ENCODE measurements at regions not wholly inside any gene's neighbourhood (a gene's known extent, or its start where the extent isn't known, plus 50 kb on each side); places are given as distances from the start of the nearest gene placed in this dataset.
"Not testable (repeated sequence)": the region's sequence is repeated elsewhere in the genome, so short reads cannot be mapped to it uniquely, and the experiment has no call there.

- Histone ChIP-seq H3K4me1 (peaks cover 16% of the 10 kb centered on the region), H3K36me3 (no peaks in the 10 kb centered on the region), H3K4me3 (no peak overlapping the region), H3K27me3 (ENCODE audit: low read depth) (no peaks in the 10 kb centered on the region), H3K27ac (no peak overlapping the region), H3K9me3 (no peaks in the 10 kb centered on the region)
- TF ChIP-seq, protein P1, sequence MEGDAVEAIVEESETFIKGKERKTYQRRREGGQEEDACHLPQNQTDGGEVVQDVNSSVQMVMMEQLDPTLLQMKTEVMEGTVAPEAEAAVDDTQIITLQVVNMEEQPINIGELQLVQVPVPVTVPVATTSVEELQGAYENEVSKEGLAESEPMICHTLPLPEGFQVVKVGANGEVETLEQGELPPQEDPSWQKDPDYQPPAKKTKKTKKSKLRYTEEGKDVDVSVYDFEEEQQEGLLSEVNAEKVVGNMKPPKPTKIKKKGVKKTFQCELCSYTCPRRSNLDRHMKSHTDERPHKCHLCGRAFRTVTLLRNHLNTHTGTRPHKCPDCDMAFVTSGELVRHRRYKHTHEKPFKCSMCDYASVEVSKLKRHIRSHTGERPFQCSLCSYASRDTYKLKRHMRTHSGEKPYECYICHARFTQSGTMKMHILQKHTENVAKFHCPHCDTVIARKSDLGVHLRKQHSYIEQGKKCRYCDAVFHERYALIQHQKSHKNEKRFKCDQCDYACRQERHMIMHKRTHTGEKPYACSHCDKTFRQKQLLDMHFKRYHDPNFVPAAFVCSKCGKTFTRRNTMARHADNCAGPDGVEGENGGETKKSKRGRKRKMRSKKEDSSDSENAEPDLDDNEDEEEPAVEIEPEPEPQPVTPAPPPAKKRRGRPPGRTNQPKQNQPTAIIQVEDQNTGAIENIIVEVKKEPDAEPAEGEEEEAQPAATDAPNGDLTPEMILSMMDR (IDR thresholded peaks at IDR 0.05): no peak
- ATAC-seq: no peak
- intact Hi-C loops (cut with DNase I): no loop called here
- no peak for DNase-seq
These were observed 136.6 kb upstream of the ZC3H15 start for GRCh38 chr2:186349508-186349907.

GRCh38 chr2:186354160-186354559 is 131.9 kb upstream of the ZC3H15 start:
- H3K36me3 ChIP-seq; H3K27me3 ChIP-seq (ENCODE audit: low read depth); H3K27ac ChIP-seq; H3K4me1 ChIP-seq; H3K4me3 ChIP-seq; H3K9me3 ChIP-seq; DNase-seq; intact Hi-C loops (cut with DNase I); ATAC-seq: not testable (repeated sequence)

DNA sequence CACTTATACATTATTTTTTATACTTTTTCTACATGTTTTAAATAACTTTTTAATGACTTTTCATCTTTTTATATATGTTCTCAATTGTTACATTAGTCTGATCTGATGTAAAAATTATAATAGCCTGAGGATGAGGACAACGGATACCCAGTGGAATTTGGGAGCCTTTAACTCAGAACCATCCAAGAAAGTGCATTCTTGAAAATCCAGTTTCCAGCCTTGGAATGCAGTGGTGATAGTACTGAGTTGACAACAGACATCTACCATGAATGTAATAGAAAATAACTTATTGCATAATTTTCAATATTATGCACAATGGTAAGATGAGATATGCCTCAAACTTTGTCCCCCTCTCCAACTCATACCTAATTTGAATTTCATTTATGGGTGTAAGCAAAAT is 120.7 kb upstream of the ZC3H15 start:
- Histone ChIP-seq H3K9me3 (peaks cover 6% of the 10 kb centered on the region), H3K27me3 (ENCODE audit: low read depth) (no peaks in the 10 kb centered on the region), H3K36me3 (no peaks in the 10 kb centered on the region), H3K4me1 (no peaks in the 10 kb centered on the region), H3K4me3 (no peak overlapping the region), H3K27ac (no peak overlapping the region)
- ATAC-seq: no peak
- TF ChIP-seq, protein P1 (IDR thresholded peaks at IDR 0.05): no peak
- intact Hi-C loops (cut with DNase I): no loop called here
- DNase-seq: no peak

DNA sequence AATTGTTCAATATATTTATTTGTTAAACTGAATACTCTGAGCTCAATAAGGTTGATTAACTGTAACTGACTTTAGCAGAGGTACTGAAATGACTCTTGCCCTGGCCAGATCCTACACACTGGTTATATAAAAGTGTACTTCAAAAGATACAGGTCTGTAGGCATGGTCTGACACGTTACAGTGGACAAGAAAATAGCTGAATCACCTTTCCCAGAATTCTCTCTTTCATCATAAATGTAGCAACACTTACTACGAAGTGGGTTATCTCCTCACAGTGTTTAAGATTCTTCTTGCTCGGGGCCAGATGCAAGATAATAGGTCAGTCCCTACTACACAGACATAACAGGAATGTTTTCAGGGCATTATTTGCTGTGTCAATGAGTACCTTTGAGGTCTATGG is 107.0 kb upstream of the ZC3H15 start:
- no peaks in the 10 kb centered on the region for H3K27me3 ChIP-seq (ENCODE audit: low read depth)
- H3K4me1 ChIP-seq: no peaks in the 10 kb centered on the region
- intact Hi-C loops (cut with DNase I): no loop called here
- H3K9me3 ChIP-seq: no peaks in the 10 kb centered on the region
- H3K27ac ChIP-seq: no peak overlapping the region
- no peak for DNase-seq
- TF ChIP-seq, protein P1 (IDR thresholded peaks at IDR 0.05): no peak
- no peak overlapping the region for H3K4me3 ChIP-seq
- no peaks in the 10 kb centered on the region for H3K36me3 ChIP-seq
- ATAC-seq: no peak

GRCh38 chr2:186380805-186381204 is 105.3 kb upstream of the ZC3H15 start:
- no peaks in the 10 kb centered on the region for H3K4me1 ChIP-seq
- H3K27ac ChIP-seq: no peak overlapping the region
- no peak for ATAC-seq
- no peaks in the 10 kb centered on the region for H3K27me3 ChIP-seq (ENCODE audit: low read depth)
- TF ChIP-seq, protein P1 (IDR thresholded peaks at IDR 0.05): no peak
- DNase-seq: no peak
- peaks cover 3% of the 10 kb centered on the region for H3K9me3 ChIP-seq
- H3K36me3 ChIP-seq: no peaks in the 10 kb centered on the region
- intact Hi-C loops (cut with DNase I): no loop called here
- no peak overlapping the region for H3K4me3 ChIP-seq

DNA sequence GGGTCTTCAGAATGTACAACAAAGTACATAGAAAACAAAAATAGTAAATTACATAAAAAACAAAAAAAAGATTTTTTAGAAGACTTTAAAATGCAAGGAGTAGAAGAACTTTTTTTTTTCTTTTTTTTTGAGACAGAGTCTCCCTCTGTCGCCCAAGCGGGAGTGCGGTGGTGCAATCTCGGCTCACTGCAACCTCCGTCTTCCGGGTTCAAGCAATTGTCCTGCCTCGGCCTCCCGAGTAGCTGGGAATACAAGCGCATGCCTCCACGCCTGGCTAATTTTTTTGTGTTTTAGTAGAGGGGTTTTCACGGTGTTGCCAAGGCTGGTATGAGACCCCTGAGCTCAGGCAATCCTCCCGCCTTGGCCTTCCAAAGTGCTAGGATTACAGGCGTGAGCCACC is 104.5 kb upstream of the ZC3H15 start:
- intact Hi-C loops (cut with DNase I): no loop called here
- DNase-seq (no peak), ATAC-seq (no peak)
- TF ChIP-seq, protein P1 (IDR thresholded peaks at IDR 0.05): no peak
- H3K9me3 ChIP-seq: peaks cover 10% of the 10 kb centered on the region
- H3K4me1 ChIP-seq: no peaks in the 10 kb centered on the region
- H3K27me3 ChIP-seq (ENCODE audit: low read depth): no peaks in the 10 kb centered on the region
- H3K4me3 ChIP-seq: no peak overlapping the region
- no peaks in the 10 kb centered on the region for H3K36me3 ChIP-seq
- H3K27ac ChIP-seq: no peak overlapping the region

All from lower lobe of right lung (tissue), 2 donors.